H1 (cell line): ENCODE measurements at regions not wholly inside any gene's neighbourhood (a gene's known extent, or its start where the extent isn't known, plus 50 kb on each side); places are given as distances from the start of the nearest gene placed in this dataset.

Source experiments
- CTCF ChIA-PET: fragments of 300-600 bp; sonication (Branson Sonifier 250); formaldehyde crosslinking; loops from one replicate; lab custom pipeline; 2021; ENCODE audit not compliant: partially characterized antibody; lab: Charles Lee
- POLR2A ChIA-PET: fragments of 300-600 bp; sonication (Branson Sonifier 250); formaldehyde crosslinking; loops from one replicate; lab custom pipeline; 2021; ENCODE audit warnings: inconsistent platforms; ENCODE audit not compliant: partially characterized antibody; lab: Charles Lee
- DNase-seq, 2 experiments: peaks; one replicate each; pipeline versions ENCODE4 v3.0.0 to v3.0.0-alpha.2; 2010 to 2022; ENCODE audit warnings: low spot score in 2 of 2, low read depth in 1 of 2, mixed read lengths in 1 of 2
- FAIRE-seq: peaks from 2 replicates; lab custom pipeline; 2011; peaks lifted over from hg19 to GRCh38; lab: Jason Lieb, UNC
- H2AFZ ChIP-seq: 2 replicates; pipeline ENCODE4 v1.8.1; 2012; ENCODE audit warnings: low read length, inconsistent platforms
- H2AK5ac ChIP-seq: 2 replicates; pipeline ENCODE4 v1.6.1; 2013; ENCODE audit warnings: low read depth, low read length
- H2BK120ac ChIP-seq: replicated peaks from 2 replicates; pipeline ENCODE3; 2013; ENCODE audit warnings: low read depth, low read length, inconsistent platforms
- H2BK12ac ChIP-seq: 2 replicates; pipeline ENCODE4 v1.6.1; 2013; ENCODE audit warnings: low read depth, low read length
- H2BK15ac ChIP-seq: 2 replicates; pipeline ENCODE4 v1.6.1; 2013; ENCODE audit warnings: low read length
- H2BK20ac ChIP-seq: 2 replicates; pipeline ENCODE4 v1.6.1; 2013; ENCODE audit warnings: low read length
- H2BK5ac ChIP-seq: 2 replicates; pipeline ENCODE4 v1.6.1; 2013; ENCODE audit warnings: low read depth, low read length
- H3K14ac ChIP-seq: 2 replicates; pipeline ENCODE4 v1.6.1; 2013; ENCODE audit warnings: inconsistent platforms; ENCODE audit not compliant: insufficient read length
- H3K18ac ChIP-seq: 2 replicates; pipeline ENCODE4 v1.6.1; 2013; ENCODE audit warnings: low read length; ENCODE audit errors: extremely low read depth
- H3K23ac ChIP-seq: 2 replicates; pipeline ENCODE4 v1.6.1; 2013; ENCODE audit warnings: inconsistent platforms; ENCODE audit not compliant: insufficient read length
- H3K23me2 ChIP-seq: 2 replicates; pipeline ENCODE4 v1.6.1; 2013; ENCODE audit warnings: low read depth, low read length
- H3K27ac ChIP-seq: 2 replicates; pipeline ENCODE4 v1.6.1; 2011; ENCODE audit warnings: low read depth, low read length, inconsistent platforms
- H3K27me3 ChIP-seq, 4 experiments: replicated peaks in 1 of 4; 1 replicate in 1 of 4; 2 replicates in 3 of 4; pipeline versions ENCODE4 v1.6.1 to v1.8.1; 2011 to 2013; ENCODE audit warnings: low read length in 3 of 4, mild to moderate bottlenecking in 3 of 4, inconsistent platforms in 2 of 4, mixed read lengths in 2 of 4, moderate library complexity in 1 of 4; ENCODE audit not compliant: control insufficient read depth in 3 of 4, insufficient read depth in 3 of 4; ENCODE audit errors: extremely low read depth in 1 of 4
- H3K36me3 ChIP-seq, 4 experiments: 2 replicates each; pipeline versions ENCODE4 v1.6.1 to v1.8.1; 2011 to 2013; ENCODE audit warnings: mild to moderate bottlenecking in 4 of 4, low read length in 3 of 4, moderate library complexity in 2 of 4, control low read depth in 1 of 4, inconsistent platforms in 1 of 4; ENCODE audit not compliant: insufficient read depth in 4 of 4, control insufficient read depth in 2 of 4
- H3K4ac ChIP-seq: replicated peaks from 2 replicates; pipeline ENCODE3; 2013; ENCODE audit warnings: low read length, low read depth, mixed read lengths, inconsistent platforms; ENCODE audit not compliant: insufficient read length
- H3K4me1 ChIP-seq, 4 experiments: replicated peaks in 1 of 4; 1 replicate in 1 of 4; 2 replicates in 3 of 4; pipeline versions ENCODE4 v1.6.1 to v1.8.1; 2011 to 2013; ENCODE audit warnings: low read length in 3 of 4, inconsistent platforms in 2 of 4, mixed read lengths in 1 of 4; ENCODE audit not compliant: insufficient read depth in 4 of 4, control insufficient read depth in 3 of 4
- H3K4me2 ChIP-seq, 2 experiments: 2 replicates each; pipeline versions ENCODE4 v1.6.1 to v1.8.1; 2011 to 2013; ENCODE audit warnings: low read depth in 2 of 2, low read length in 2 of 2, control low read depth in 1 of 2, inconsistent platforms in 1 of 2, mild to moderate bottlenecking in 1 of 2; ENCODE audit not compliant: insufficient read depth in 1 of 2
- H3K4me3 ChIP-seq, 4 experiments: fragments of 200-600, 300-600 bp in 1 of 4; sonication (generic), shearing (Covaris generic), sonication (Bioruptor Twin) in 1 of 4; 2 replicates each; pipeline versions ENCODE4 v1.5.1 to v1.8.1; 2011 to 2016; ENCODE audit warnings: low read length in 4 of 4, low read depth in 3 of 4, control low read depth in 2 of 4, inconsistent platforms in 2 of 4, mild to moderate bottlenecking in 2 of 4, mixed read lengths in 1 of 4, moderate library complexity in 1 of 4; ENCODE audit not compliant: insufficient read depth in 2 of 4; ENCODE audit errors: extremely low read depth in 1 of 4
- H3K56ac ChIP-seq: replicated peaks from 2 replicates; pipeline ENCODE3; 2013; ENCODE audit warnings: low read depth, mild to moderate bottlenecking, mixed read lengths, low read length, inconsistent platforms; ENCODE audit not compliant: insufficient read length
- H3K79me1 ChIP-seq: 2 replicates; pipeline ENCODE4 v1.6.1; 2013; ENCODE audit warnings: low read depth, low read length, control low read depth
- H3K79me2 ChIP-seq, 2 experiments: 2 replicates each; pipeline versions ENCODE4 v1.6.1 to v1.8.1; 2012 to 2013; ENCODE audit warnings: low read length in 2 of 2, mild to moderate bottlenecking in 2 of 2, inconsistent platforms in 1 of 2; ENCODE audit not compliant: insufficient read depth in 2 of 2, control insufficient read depth in 1 of 2
- H3K9ac ChIP-seq, 4 experiments: replicated peaks in 1 of 4; 1 replicate in 1 of 4; 2 replicates in 3 of 4; pipeline versions ENCODE4 v1.6.1 to v1.8.1; 2011 to 2013; ENCODE audit warnings: low read depth in 3 of 4, low read length in 3 of 4, control low read depth in 2 of 4, mild to moderate bottlenecking in 2 of 4, moderate library complexity in 2 of 4, inconsistent platforms in 1 of 4; ENCODE audit errors: extremely low read depth in 1 of 4
- H3K9me3 ChIP-seq, 2 experiments: 2 replicates each; pipeline versions ENCODE4 v1.6.1 to v1.8.1; 2012 to 2013; ENCODE audit warnings: mild to moderate bottlenecking in 2 of 2, moderate library complexity in 2 of 2, control low read depth in 1 of 2, inconsistent platforms in 1 of 2, low read depth in 1 of 2, low read length in 1 of 2, mixed read lengths in 1 of 2; ENCODE audit not compliant: insufficient read depth in 2 of 2
- H4K20me1 ChIP-seq, 2 experiments: replicated peaks in 1 of 2; 2 replicates each; pipeline versions ENCODE3 to v1.8.1; 2011 to 2013; ENCODE audit warnings: inconsistent platforms in 2 of 2, low read length in 2 of 2, mild to moderate bottlenecking in 1 of 2; ENCODE audit not compliant: insufficient read depth in 2 of 2, control insufficient read depth in 1 of 2
- H4K5ac ChIP-seq: 2 replicates; pipeline ENCODE4 v1.6.1; 2013; ENCODE audit warnings: low read length, low read depth, mixed read lengths, inconsistent platforms; ENCODE audit not compliant: insufficient read length
- H4K8ac ChIP-seq: 2 replicates; pipeline ENCODE4 v1.8.0; 2013; ENCODE audit warnings: mild to moderate bottlenecking, moderate library complexity, low read length, inconsistent platforms; ENCODE audit not compliant: insufficient read depth; ENCODE audit errors: extremely low read depth
- H4K91ac ChIP-seq: replicated peaks from 2 replicates; pipeline ENCODE3; 2013; ENCODE audit warnings: low read length, mixed read lengths, inconsistent platforms; ENCODE audit not compliant: insufficient read length
- GABPA ChIP-seq: IDR thresholded peaks from 2 replicates; pipeline ENCODE4 v1.6.1; 2011; ENCODE audit warnings: mild to moderate bottlenecking, low read length, moderate library complexity, borderline replicate concordance; ENCODE audit not compliant: insufficient read depth
- PHF8 ChIP-seq: fragments of 200-600 bp; sonication (generic); conservative IDR thresholded peaks from 2 replicates; pipeline ENCODE4 v1.7.1; 2012; ENCODE audit warnings: low read depth, mild to moderate bottlenecking, inconsistent platforms, low read length, moderate library complexity
- WGBS, 2 experiments: shearing (Covaris generic) in 1 of 2; methylation state at CpG; one replicate each; pipeline versions ENCODE4 v1.1.6 to v1.1.7; 2013 to 2015; ENCODE audit warnings: low lambda C conversion rate in 2 of 2, mixed read lengths in 2 of 2, inconsistent platforms in 1 of 2, low coverage in 1 of 2, missing lambda C conversion rate in 1 of 2; ENCODE audit not compliant: insufficient replicate concordance in 2 of 2, insufficient coverage in 1 of 2, insufficient read length in 1 of 2; ENCODE audit errors: extremely low coverage in 1 of 2, missing lambda C conversion rate in 1 of 2; 5-methylcytosine and 5-hydroxymethylcytosine counted together

- Histone ChIP-seq H2BK20ac (no peak overlapping the region), H2AFZ (no peak overlapping the region), H4K91ac (no peak overlapping the region), H2BK5ac (no peak overlapping the region), H3K4me2 (no peak overlapping the region), H4K20me1 (no peaks in the 10 kb centered on the region), H3K23me2 (no peaks in the 10 kb centered on the region), H3K4ac (no peak overlapping the region), H3K27ac (no peak overlapping the region), H2AK5ac (no peak overlapping the region), H3K79me2 (no peaks in the 10 kb centered on the region), H3K4me3 (no peak overlapping the region), H4K8ac (no peak overlapping the region), H3K23ac (no peak overlapping the region), H3K27me3 (no peaks in the 10 kb centered on the region), H4K5ac (no peak overlapping the region), H3K9ac (no peak overlapping the region), H3K14ac (no peak overlapping the region), H3K4me1 (peaks cover 0 to 10% (median under 1%) of the 10 kb centered on the region in 4 experiments; a peak in 2 of 7 replicates), H3K36me3 (no peaks in the 10 kb centered on the region), H2BK15ac (no peak overlapping the region), H3K18ac (no peak overlapping the region), H2BK120ac (no peak overlapping the region), H3K56ac (no peak overlapping the region), H3K9me3 (peaks cover 0 to 3% of the 10 kb centered on the region in 2 experiments; a peak in 1 of 4 replicates), H3K79me1 (no peaks in the 10 kb centered on the region), H2BK12ac (no peak overlapping the region)
- ChIA-PET CTCF (no interaction called here), POLR2A (no interaction called here)
- FAIRE-seq (no peak), DNase-seq (no peak)
- TF ChIP-seq PHF8: no peak
- TF ChIP-seq GABPA: no peak
- 95% methylated on average over 3 of the region's 3 CpGs; no CpG with 5 or more reads in 1 of the 2 experiments for WGBS, 2 experiments
These were observed 173.2 kb upstream of the OR13F1 start for GRCh38 chr9:104330841-104331240.
